NAMALWA (cell line): ENCODE measurements at regions not wholly inside any gene's neighbourhood (a gene's known extent, or its start where the extent isn't known, plus 50 kb on each side); places are given as distances from the start of the nearest gene placed in this dataset.
"Not testable (repeated sequence)": the region's sequence is repeated elsewhere in the genome, so short reads cannot be mapped to it uniquely, and the experiment has no call there.

Source experiments
- DNase-seq: peaks from one replicate; pipeline ENCODE4 v3.0.0-alpha.2; 2015; ENCODE audit warnings: low spot score

- DNase-seq: no peak
Observed at GRCh38 chr13:80881495-80881894, 540.6 kb upstream of the SPRY2 start.

DNA sequence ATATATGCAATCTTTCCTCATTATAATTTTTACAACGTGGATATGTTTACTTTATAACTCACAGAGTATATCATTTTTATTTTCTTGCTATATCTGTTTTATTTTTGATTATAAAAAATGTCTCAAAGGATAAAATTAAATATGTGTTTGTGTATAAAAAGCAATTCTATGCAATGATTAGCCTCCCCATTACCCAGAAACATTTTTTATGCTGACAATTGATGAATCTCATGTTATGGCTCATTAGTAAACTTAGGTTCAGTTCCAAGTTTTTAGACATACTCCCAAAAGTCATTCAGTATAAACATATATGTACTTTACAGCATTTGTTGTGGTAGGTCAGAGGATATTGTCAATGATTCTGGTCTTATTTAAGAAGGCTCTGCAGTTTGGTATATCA lies 540.1 kb upstream of the SPRY2 start:
- no peak for DNase-seq

GRCh38 chr13:80877944-80878241 lies 537.0 kb upstream of the SPRY2 start:
- no peak for DNase-seq

GRCh38 chr13:80877209-80877943 lies 536.5 kb upstream of the SPRY2 start:
- DNase-seq: no peak

- no peak for DNase-seq
Observed at GRCh38 chr13:80873589-80873988, 532.7 kb upstream of the SPRY2 start.

DNA sequence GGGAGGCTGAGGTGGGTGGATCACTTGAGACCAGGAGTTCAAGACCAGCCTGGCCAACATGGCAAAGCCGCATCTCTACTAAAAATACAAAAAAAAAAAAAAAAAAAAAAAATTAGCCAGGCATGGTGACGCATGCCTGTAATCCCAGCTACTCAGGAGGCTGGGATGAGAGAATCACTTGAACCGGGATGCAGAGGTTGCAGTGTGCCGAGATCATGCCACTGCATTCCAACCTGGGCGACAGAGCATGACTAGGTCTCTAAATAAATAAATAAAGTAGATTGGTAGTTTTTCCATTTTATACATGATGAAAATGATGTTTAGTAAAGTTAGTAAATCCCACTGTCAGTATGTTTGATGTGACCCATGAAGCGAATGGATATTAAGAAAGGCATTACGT lies 531.0 kb upstream of the SPRY2 start:
- not testable (repeated sequence) for DNase-seq

DNA sequence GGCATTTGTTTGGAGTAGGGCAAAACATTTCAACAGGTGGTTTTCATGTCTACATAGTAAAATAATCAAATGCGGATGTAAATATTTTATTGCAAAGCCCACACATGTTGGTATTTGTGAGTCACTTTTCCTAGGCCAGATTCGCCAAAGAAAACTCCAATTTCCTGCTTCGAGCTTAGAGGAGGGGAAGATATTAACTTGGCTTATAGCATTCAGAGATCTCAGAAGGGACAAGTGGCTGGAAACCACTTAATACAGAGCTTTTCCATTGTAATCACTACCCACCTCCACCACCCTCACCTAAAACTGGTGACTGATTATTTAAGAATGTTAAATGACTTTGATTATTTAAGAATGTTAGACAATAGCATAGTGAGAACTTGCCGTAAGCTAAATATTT lies 530.6 kb upstream of the SPRY2 start:
- DNase-seq: no peak

- DNase-seq: no peak
Observed at GRCh38 chr13:80870186-80870585, 529.3 kb upstream of the SPRY2 start.

- DNase-seq: no peak
Observed at GRCh38 chr13:80866921-80867320, 526.0 kb upstream of the SPRY2 start.

GRCh38 chr13:80865329-80865728 lies 524.4 kb upstream of the SPRY2 start:
- DNase-seq: no peak

GRCh38 chr13:80862456-80862855 lies 521.5 kb upstream of the SPRY2 start:
- no peak for DNase-seq

- no peak for DNase-seq
Observed at GRCh38 chr13:80860845-80861244, 519.9 kb upstream of the SPRY2 start.

GRCh38 chr13:80858131-80858530 lies 517.2 kb upstream of the SPRY2 start:
- DNase-seq: no peak

- no peak for DNase-seq
Observed at GRCh38 chr13:80857321-80857720, 516.4 kb upstream of the SPRY2 start.

DNA sequence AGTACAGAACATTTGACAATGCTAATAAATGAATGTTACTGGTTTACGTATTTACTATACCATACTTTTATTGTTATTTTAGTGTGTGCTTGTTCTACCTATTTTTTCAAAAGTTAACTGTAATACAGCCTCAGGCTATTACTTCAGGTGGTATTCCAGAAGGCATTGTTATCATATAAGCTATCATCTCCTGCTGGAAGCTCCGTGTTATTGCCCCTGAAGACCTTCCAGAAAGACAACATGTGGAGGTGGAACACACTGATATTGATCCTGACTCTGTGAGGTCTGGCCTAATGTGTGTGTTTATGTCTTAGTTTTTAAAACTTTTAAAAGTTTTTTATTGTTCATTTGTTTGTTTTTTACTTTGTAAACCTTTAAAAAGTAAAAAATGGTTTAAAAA lies 509.8 kb upstream of the SPRY2 start:
- DNase-seq: no peak

DNA sequence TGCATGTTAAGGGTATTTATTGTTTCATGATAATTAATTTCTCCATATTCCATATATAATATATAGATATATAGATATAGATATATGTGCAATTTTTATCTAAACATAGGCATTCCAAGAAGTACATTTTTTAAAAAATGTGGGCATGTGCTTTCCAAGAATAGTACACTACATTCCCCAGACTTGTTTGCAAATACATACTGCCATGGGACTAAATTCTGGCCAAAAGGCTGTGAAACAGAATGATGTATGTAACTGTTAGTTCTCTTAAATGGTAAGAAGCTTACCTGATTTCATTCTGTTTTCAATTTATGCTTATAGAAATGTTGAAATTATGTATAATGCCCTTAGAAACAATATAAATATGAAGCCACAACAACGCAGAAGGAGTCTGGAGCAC lies 503.2 kb upstream of the SPRY2 start:
- DNase-seq: no peak

- no peak for DNase-seq
Observed at GRCh38 chr13:80841414-80841813, 500.5 kb upstream of the SPRY2 start.

GRCh38 chr13:80840316-80840976 lies 499.5 kb upstream of the SPRY2 start:
- no peak for DNase-seq

DNA sequence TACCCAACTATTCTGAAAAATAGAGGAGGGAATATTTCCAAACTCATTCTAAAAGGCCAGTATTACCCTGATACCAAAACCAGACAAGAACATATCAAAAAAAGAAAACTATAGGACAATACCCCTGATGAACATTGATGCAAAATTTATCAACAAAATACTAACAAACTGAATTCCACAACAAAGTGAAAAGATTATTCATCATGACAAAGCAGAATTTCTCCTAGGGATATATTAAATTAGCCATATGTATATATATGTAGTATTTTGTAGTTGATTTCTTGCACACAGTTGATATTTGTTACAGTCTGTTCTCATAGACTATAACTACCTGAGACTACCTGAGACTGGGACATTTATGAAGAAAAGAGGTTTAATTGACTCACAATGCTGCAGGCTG lies 495.0 kb upstream of the SPRY2 start:
- DNase-seq: no peak

DNA sequence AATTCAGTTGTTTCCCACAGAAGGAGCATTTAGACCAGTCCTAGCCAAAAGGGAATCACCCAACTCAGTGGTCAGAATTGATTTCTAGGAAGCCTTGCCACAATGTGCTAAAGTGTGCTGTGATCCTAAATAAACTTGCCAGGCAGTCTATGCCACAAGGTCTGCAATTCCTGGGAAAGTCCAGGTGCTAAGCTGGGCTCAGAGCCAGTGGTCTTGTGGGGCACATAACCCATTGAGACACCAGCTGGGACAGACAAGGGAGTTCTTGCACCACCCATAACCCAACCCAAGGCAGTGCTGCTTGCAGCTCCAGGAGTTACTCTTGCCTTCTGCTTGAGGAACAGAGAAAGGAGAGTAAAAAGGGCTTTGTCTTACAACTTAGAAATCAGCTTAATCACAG lies 489.5 kb upstream of the SPRY2 start:
- DNase-seq: no peak

DNA sequence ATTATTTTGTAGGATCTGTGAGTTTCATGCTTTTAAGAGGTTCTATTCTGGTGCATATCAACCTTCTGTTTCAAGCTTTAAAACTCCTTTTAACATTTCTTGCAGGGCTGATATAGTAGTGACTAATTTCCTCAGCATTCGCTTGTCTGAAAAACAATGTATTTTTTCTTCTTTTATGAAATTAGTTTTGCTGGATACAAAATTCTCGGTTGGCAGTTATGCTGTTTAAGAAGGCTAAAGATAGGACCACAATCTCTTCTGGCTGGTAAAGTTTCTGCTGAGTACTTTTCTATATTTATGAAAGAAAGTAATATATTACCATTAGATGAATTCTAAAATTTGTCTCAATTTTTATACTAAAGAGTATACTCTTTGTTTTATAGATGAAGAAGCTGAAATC lies 487.8 kb upstream of the SPRY2 start:
- no peak for DNase-seq

DNA sequence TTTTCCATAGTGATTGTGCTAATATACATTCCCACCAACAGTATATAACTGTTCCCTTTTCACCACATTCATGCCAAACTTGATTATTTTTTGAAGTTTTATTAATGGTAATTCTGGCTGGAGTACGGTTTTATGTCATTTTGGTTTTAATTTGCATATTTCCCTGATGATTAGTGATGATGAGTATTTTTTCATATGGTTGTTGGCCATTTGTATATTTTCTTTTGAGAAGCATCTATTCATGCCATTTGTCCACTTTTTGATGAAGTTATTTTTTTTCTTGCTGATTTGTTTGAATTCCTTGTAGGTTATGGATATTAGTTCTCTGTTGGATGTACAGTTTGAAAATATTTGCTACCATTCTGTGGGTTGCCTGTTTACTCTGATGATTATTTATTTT lies 484.4 kb upstream of the SPRY2 start:
- DNase-seq: no peak

DNA sequence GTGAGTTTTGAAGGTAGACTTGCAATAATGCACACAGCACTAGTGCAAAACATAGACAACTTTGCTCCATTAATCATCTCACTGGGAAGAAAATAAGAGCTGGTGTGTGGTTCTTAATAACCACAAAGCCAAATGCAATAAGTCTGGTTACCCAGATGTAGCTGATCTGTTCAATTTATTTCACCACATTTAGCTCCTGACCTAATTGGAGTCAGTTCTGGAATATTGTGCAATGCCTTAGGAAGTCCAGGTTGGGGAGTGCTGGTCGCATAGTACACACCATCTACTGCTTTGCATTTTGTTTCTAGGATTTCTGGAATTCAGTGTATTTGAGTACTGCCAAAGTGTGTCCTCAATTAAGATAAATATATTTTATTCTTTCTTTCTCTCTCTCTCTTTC lies 483.3 kb upstream of the SPRY2 start:
- DNase-seq: no peak

- no peak for DNase-seq
Observed at GRCh38 chr13:80823472-80823871, 482.5 kb upstream of the SPRY2 start.
